MM.1S (cell line): ENCODE measurements at regions not wholly inside any gene's neighbourhood (a gene's known extent, or its start where the extent isn't known, plus 50 kb on each side); places are given as distances from the start of the nearest gene placed in this dataset.

Experiments
- EZH2 ChIP-seq: fragments of 300-600 bp; sonication (generic); optimal IDR thresholded peaks from 2 replicates; pipeline ENCODE3; 2017; ENCODE audit warnings: low read depth, mild to moderate bottlenecking, antibody characterized with exemption, low read length, mixed read lengths
- EZH2phosphoT487 ChIP-seq: fragments of 300-600 bp; sonication (generic); IDR thresholded peaks from 2 replicates; pipeline ENCODE4 v1.6.1; 2018; ENCODE audit warnings: antibody characterized with exemption, low read length
- TF ChIP-seq, protein P1 (sequence below): fragments of 300-600 bp; sonication (generic); IDR thresholded peaks from 2 replicates; pipeline ENCODE4 v1.5.1; 2016; ENCODE audit warnings: antibody characterized with exemption, low read length, mixed read lengths

DNA sequence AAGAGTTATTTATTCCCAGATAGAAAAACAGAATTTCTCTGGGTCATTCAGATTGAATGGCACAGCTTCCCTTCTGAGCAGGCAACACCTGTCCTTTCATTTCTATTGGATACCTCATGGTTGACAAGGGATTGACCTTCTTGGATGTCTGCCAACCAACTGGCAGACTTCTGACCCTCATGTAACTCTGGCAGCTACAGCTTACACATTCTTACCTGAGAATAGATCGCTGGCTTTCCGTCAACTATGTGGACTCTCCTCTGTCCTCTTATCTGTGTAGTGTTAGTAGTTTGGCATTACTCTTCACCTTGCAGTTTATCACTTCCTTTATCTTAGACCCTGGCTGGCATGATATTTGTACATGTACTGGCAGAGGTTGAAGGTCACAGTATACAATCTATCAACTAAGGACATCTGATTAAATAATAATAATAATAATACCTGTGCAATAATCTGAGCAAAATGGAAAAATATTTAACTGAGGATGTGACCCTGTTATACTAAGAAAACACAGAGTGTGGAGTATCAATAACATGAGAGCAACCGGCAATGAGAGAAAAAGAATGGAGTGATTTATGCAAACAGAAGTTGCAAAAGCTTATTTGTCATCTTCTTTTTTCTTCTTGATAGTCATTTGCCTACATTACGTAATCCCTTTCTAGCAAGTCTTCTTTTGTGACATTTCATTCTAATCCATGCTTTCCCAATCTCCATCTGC is 1118.2 kb downstream of the ARAP2 start:
- TF ChIP-seq EZH2phosphoT487: no peak
- TF ChIP-seq, protein P1, sequence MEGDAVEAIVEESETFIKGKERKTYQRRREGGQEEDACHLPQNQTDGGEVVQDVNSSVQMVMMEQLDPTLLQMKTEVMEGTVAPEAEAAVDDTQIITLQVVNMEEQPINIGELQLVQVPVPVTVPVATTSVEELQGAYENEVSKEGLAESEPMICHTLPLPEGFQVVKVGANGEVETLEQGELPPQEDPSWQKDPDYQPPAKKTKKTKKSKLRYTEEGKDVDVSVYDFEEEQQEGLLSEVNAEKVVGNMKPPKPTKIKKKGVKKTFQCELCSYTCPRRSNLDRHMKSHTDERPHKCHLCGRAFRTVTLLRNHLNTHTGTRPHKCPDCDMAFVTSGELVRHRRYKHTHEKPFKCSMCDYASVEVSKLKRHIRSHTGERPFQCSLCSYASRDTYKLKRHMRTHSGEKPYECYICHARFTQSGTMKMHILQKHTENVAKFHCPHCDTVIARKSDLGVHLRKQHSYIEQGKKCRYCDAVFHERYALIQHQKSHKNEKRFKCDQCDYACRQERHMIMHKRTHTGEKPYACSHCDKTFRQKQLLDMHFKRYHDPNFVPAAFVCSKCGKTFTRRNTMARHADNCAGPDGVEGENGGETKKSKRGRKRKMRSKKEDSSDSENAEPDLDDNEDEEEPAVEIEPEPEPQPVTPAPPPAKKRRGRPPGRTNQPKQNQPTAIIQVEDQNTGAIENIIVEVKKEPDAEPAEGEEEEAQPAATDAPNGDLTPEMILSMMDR: no peak
- TF ChIP-seq EZH2: no peak
